Endothelial cell of umbilical vein (primary cell): ENCODE measurements at regions not wholly inside any gene's neighbourhood (a gene's known extent, or its start where the extent isn't known, plus 50 kb on each side); places are given as distances from the start of the nearest gene placed in this dataset.

Source experiments
- EZH2 ChIP-seq: IDR thresholded peaks from 2 replicates; pipeline ENCODE4 v1.6.1; 2012; ENCODE audit warnings: borderline replicate concordance, low read depth, mild to moderate bottlenecking, moderate library complexity, low read length, inconsistent platforms; ENCODE audit not compliant: severe bottlenecking
- FOS ChIP-seq: IDR thresholded peaks from 2 replicates; pipeline ENCODE4 v1.6.1; 2011; ENCODE audit warnings: mild to moderate bottlenecking, low read length, moderate library complexity, borderline replicate concordance; ENCODE audit not compliant: insufficient read depth
- POLR2AphosphoS5 ChIP-seq: IDR thresholded peaks from 2 replicates; pipeline ENCODE4 v1.6.1; 2012; ENCODE audit warnings: low read depth, mild to moderate bottlenecking, control low read depth, low read length, moderate library complexity; ENCODE audit not compliant: insufficient read depth
- TF ChIP-seq, protein P1 (sequence below), 2 donors: IDR thresholded peaks; 1 replicate in 1 of 2; 2 replicates in 1 of 2; pipeline ENCODE4 v1.5.1; 2011; ENCODE audit warnings: low read length in 2 of 2, mild to moderate bottlenecking in 2 of 2, moderate library complexity in 2 of 2, control low read depth in 1 of 2, inconsistent platforms in 1 of 2, low read depth in 1 of 2; ENCODE audit not compliant: insufficient read depth in 1 of 2; ENCODE audit errors: extremely low read depth in 1 of 2

DNA sequence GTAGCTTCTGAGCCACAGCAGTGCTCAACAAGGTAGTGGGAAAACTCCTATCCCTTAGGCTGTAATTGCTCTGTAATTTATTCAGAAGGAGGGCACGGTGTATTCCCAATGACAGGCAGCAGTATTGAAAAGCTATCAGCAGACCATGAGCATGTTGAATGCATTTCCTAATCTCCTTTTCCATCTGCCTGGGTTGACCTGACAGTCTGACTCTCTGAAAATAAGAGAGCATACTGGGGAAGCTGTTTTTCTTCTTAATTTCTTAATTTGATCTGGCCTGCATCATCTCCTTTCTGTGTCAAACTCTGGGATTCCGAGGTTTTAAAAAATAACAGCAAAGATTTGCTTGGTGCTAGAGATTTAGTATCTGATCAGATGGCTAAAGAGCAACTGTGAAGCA lies 88.1 kb upstream of the SLC35F3 start:
- TF ChIP-seq, protein P1, sequence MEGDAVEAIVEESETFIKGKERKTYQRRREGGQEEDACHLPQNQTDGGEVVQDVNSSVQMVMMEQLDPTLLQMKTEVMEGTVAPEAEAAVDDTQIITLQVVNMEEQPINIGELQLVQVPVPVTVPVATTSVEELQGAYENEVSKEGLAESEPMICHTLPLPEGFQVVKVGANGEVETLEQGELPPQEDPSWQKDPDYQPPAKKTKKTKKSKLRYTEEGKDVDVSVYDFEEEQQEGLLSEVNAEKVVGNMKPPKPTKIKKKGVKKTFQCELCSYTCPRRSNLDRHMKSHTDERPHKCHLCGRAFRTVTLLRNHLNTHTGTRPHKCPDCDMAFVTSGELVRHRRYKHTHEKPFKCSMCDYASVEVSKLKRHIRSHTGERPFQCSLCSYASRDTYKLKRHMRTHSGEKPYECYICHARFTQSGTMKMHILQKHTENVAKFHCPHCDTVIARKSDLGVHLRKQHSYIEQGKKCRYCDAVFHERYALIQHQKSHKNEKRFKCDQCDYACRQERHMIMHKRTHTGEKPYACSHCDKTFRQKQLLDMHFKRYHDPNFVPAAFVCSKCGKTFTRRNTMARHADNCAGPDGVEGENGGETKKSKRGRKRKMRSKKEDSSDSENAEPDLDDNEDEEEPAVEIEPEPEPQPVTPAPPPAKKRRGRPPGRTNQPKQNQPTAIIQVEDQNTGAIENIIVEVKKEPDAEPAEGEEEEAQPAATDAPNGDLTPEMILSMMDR (IDR thresholded peaks at IDR 0.05; ENCODE audit: extremely low read depth in 1 of 2, insufficient read depth in 1 of 2, low read depth in 1 of 2, low read length in 2 of 2) = no peak
- TF ChIP-seq EZH2 (no peak), FOS (no peak), POLR2AphosphoS5 (no peak)
